COR-L47 (cell line): ENCODE measurements at regions not wholly inside any gene's neighbourhood (a gene's known extent, or its start where the extent isn't known, plus 50 kb on each side); places are given as distances from the start of the nearest gene placed in this dataset.
"Not testable (repeated sequence)": the region's sequence is repeated elsewhere in the genome, so short reads cannot be mapped to it uniquely, and the experiment has no call there.

Source experiments
- DNase-seq: peaks from one replicate; lab custom pipeline; 2025; lab: John Stamatoyannopoulos, UW

DNA sequence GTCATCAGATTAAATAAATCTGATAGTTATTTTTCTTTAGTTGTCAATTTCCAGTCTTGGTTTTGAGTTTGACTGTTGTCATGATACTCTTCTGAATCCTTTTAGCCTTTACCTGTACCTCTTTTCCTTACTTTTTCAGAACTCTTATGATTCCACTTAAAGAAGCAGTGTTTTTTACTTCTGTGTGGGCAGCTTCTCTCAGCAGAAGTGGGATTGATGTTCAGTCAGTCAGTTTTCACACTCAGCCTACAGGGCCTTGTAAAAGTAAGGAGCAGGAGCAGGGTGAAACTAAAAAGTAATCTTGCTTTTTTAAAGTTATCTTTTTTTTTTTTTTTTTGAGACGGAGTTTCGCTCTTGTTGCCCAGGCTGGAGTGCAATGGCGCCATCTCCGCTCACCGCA, 75.1 kb downstream of the HAUS1 start:
- DNase-seq: no peak

DNA sequence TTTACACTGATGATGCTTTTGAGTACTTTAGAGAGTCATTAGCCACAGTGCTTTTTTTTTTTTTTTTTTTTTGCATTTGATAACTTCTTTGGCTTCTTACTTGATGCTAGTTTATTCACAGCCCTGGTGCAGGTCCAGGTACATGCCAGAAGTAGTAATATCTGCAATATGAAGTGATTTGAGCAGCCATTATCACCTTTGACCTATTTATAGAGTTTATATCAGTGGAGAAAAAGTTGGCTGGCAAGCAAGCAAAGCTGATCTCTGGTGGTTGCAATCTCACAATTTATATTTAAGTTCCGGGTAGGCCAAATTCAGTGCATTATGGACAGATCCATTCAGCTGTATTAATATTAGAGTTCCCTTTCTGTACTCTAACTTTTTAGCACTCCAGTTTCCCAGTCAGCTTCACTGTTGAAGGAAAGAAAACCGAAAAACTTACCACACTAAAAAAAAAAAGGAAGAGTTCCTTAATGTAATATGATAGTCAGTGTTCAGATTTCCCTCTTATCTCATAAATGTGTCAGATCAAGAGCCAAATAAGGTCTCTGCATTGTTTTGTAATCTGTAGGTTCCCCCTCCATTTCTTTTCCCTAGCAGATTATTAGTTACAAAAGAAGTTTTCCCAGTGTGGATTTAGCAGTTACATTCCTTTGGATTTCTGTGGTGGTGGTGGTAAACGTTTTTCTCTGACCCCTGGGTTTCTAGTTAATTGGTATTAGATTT, 78.6 kb downstream of the HAUS1 start:
- DNase-seq: no peak

DNA sequence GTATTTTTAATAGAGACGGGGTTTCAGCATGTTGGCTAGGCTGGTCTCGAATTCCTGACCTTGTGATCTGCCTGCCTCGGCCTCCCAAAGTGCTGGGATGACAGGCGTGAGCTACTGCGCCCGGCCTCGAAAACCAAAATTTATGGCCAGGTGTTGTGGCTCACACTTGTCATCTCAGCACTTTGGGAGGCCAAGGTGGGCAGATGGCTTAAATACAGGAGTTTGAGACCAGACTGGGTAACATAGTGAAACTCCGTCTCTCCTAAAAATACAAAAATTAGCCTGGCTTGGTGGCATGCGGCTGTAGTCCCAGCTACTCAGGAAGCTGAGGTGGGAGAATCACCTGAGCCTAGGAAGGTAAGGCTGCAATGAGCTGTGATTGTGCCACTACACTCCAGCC, 80.1 kb downstream of the HAUS1 start:
- not testable (repeated sequence) for DNase-seq

DNA sequence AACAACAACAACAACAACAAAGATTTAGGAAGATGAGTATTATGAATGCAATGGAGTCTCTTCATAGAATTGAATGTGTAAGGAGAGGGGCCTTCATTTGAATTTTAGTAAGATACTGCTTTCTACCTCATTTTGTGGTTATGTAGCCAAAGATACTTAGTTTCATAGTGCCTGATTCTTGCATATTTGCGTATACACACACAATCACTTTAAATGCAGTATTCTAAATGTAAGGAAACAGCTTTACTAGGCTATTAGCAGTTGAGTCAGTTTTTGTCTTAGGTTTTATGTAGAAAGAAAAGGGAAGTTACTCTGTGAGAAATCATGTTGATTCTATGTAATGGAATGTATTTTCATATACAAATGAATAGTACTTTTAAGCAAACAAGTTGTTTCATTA, 80.5 kb downstream of the HAUS1 start:
- DNase-seq: no peak

DNA sequence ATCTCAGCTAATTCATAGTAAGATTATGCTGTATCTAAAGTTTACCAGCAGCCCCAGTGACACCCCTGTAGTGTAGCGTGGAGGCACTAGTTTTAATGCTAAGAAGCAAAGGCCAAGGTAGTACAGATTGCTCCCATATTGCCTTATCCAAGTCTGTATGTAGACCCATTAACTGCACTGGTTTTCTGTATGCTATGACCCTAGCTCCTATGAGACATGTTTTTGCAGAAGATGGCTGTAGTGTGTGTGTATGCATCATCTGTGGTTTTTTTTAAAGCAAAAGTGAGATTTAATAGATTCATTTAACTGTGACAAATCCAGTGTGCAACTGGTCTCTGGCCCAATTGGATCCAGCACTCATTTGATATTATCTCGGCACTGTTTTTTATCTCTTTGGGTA, 86.5 kb downstream of the HAUS1 start:
- DNase-seq: no peak

DNA sequence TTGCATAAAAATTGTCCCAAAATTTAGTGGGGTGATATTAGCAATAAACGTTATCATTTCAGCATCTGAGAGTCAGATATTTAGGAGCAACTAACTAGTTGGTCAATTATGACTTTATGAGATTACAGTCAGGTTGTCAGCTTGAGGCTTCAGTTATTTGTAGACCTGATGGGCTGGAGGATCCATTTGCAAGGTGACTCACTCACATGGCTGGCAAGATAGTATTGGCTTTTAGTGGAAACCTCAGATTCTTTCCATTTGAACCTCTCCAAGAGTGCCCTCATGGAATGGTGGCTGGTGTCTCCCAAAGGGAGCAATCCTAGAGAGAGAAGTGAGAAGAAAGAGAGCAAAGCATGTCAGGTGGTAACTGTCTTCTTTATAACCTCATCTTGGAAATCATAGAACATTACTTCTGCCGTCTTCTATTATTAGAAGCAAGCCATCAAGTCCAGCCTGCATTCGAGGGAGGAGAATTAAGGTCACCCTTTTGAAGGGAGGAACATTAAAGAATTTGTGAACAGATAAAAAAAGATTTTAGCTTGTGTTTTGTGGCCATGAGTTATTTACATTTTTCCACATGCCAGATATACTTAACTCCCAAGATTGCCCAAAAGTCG, 92.5 kb downstream of the HAUS1 start:
- no peak for DNase-seq

DNA sequence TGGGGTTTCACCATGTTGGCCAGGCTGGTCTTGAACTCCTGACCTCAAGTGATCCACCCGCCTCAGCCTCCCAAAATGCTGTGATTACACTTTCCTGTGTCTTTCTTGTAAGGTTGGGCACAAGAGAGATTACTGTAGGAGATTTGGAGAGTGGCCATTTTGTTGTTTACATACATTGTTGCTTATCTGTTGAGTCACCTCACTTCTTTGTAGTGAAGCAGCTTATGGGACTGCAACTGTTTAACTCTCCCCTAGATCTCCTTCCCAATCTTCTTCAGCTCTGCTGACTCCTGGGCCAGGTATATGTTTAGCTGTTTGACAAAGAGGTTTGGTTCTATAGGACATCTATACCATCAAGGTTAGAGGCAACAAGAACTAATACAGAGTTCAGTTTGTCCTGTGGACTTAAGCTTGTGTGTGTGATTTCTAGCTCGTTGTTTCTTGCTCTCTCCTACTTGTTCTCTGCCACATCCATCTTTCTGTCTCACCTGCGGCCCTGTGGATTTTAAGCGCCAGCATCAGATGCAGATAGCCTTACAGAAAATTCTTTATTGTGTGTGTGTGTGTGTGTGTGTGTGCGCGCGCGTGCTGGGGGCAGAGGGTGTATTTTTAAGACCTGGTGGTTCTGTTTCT, 95.4 kb downstream of the HAUS1 start:
- peak; percentile 24 for DNase-seq

DNA sequence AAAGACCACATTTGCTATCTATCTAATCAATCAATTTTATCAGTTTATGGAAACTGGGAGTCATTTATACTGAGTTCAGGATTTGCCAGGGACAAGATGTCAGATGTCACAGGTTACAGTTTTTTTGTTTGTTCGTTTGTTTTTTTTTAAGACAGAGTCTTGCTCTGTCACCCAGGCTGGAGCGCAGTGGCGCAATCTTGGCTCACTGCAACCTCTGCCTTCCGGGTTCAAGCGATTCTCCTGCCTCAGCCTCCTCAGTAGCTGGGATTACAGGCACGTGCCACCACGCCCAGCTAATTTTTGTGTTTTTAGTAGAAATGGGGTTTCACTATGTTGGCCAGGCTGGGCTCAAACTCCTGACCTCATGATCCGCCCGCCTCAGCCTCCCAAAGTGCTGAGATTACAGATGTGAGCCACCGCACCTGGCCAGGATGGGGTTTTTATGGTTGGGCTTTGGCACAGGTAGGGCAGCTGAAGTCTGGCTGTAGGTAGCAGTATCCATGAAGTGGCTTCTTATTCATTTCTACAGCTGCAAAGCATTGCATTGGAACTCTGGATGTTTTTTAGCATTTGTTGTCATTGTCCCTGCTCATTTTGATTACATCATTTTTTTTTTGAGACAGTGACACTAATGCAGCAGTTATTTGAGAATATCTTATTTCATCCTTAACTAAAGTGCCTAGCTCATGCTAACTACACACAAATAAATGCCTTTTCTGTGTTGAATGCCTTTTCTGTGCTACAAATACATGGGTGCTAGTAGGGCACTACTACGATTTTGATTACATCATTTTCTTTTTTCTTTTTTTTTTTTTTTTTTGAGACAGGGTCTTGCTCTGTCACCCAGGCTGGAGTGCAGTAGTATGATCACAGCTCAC, 96.2 kb downstream of the HAUS1 start:
- not testable (repeated sequence) for DNase-seq

DNA sequence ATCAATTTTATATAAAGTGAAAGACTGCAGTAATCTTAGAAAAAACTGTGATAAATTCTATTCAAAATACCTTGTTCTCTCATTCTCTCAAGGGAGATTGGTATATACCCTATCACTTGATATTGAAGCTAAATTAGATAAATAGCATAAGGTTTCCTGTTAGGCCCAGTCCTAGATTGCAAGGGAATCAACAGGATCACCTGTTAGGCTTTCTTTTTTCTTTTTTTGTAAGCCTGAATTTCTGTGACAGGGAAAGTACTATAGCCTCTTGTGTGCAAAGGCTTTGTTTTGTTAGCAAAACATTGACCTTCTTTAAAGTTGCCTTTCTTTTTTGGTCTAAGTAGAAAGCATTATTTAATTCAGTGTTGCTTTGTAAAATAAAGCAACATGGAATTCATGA, 100.0 kb downstream of the HAUS1 start:
- DNase-seq: no peak

DNA sequence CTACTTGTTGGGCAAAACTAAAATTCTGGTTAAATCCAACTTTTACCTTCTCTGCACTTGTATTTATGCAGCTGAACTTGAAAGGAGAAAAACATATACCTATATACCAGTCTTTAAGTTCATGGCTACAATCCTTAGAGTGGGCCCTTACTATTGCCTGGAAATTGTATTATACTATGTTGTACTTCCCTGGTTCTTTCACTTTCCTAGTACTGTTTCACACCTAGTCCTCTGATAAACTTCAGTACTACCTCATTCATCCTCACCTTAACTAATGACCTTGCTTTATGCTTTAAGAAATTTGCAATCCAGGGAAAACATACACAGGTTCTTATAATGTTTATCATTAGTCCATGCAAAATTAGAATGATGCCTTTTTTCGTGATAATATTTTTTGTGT, 103.8 kb downstream of the HAUS1 start:
- no peak for DNase-seq

DNA sequence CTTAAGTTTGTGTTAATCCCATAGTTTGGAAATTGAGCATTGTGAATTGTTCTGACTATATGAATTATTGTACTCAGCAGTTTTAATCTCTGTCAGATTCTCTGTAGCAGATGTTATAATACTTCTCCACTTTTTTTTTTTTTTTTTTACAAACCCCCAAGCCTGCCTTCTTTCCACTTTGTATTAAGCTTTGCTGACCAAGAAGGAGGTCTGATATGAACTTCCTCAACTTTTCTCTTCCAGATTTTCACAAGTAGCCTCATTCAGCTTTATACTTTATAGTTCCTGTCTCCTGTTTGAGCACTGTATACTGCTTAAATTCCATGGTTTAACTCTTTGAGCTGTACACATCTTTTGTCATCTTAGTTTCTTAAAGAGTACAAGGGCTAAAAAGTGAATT, 105.0 kb downstream of the HAUS1 start:
- DNase-seq: no peak

DNA sequence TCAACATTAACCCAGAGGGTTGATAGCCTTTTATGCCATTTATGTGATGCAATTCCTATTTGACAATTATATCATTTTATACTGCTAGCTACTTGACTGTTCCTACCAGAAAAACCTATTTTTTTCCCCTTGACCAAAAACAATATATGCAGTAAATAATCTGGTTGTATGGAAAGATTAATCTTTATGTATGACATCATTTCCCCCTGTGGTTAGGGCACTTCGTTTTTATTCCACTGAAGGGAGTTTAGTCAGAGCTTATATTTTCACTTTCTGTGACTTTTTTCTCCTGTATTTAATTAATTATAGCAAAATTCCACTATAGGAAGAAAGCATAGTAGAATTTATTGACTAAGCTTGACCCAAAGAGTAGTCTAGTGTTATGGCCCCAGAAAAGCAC, 107.6 kb downstream of the HAUS1 start:
- no peak for DNase-seq

DNA sequence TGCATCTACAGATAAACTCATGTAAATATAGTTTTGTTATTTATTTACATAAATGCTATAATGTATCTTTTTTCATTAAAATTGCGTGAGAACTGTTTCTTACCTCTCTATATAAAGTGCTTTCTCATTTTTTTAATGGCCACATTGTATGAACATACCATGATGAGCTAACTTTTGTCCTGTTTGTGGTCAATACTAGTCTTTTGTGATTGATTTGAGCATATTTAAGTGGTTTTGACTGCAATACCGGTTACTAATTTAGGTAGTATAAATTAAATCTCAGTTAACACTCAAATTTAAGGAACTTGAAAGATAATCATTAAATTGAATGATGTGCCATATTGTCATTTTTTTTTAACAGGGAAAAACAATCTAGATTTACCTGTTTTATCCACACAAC, 108.2 kb downstream of the HAUS1 start:
- no peak for DNase-seq

DNA sequence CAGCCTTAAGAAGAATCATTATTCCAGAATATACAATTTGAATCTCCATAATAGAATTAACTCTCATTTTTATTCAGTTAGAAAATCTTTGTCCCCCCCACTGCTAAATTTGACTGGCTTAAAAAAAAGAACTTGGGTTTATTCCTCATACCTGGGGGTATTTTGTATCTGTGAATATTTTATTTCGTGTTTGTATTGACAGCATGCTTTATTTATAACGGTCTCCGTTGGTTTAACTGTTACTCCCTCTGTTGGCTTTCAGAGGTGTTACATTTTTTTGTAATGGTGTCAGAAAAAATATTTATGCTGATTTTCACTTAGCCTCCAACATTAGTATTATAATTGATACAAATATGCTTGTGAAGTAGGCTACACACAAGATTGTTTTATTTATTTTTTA, 109.1 kb downstream of the HAUS1 start:
- DNase-seq: no peak

DNA sequence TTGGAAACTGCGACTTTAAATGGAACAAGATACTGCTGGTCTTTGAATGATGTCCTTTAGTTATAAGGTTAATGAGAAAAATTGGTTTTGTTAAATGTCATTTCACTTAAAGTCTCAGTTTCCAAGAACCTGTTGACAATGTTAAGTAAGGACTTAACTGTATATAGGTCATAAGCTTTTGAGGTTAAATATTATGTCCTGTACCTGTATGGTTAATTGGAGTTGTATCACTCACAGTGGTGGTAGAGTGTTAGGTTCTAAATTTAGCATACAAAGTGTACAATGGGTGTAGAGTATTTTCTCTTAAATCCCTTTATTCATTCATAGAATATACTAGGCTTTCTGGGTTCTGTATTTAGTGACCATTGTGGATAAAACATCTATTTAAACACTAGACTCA, 110.2 kb downstream of the HAUS1 start:
- DNase-seq: no peak

DNA sequence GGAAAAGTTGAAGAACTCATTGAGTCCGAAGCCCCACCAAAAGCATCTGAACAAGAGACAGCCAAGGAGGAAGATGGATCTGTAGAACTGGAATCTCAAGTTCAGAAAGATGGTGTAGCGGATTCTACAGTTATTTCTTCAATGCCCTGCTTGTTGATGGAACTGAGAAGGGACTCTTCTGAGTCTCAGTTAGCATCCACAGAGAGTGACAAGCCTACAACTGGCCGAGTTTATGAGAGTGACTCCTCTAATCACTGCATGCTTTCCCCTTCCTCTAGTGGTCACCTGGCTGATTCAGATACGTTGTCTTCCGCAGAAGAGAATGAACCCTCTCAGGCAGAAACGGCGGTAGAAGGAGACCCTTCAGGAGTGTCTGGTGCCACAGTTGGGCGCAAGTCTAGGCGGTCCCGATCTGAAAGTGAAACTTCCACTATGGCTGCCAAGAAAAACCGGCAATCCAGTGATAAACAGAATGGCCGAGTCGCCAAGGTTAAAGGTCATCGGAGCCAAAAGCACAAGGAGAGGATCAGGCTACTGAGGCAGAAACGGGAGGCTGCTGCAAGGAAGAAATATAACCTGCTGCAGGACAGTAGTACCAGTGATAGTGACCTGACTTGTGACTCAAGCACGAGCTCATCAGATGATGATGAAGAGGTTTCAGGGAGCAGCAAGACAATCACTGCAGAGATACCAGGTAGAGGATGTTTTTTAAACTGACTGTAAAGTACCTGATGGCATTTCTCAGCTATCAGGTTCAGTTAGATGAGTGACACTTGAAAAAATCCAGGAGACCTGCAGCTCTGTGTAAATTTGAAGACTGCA, 111.9 kb downstream of the HAUS1 start:
- DNase-seq: no peak

DNA sequence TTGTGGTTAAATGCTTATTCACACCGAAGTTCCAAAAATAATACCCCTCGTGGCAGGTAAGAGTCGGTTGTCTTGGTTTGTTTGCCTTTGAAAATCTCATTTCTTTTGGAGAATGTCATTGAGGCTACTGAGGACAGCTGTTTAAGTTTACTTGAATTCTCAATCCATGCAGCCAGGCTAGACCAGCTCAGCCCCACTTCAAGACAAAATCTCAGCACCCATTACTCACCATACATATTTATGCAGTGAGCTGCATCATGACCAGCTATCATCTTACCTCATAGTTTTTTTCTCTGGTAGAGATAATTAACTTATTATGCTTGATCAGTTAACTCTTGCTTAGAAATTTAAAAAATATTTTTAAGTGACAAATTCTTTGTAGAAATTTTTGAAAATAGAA, 115.9 kb downstream of the HAUS1 start:
- no peak for DNase-seq

DNA sequence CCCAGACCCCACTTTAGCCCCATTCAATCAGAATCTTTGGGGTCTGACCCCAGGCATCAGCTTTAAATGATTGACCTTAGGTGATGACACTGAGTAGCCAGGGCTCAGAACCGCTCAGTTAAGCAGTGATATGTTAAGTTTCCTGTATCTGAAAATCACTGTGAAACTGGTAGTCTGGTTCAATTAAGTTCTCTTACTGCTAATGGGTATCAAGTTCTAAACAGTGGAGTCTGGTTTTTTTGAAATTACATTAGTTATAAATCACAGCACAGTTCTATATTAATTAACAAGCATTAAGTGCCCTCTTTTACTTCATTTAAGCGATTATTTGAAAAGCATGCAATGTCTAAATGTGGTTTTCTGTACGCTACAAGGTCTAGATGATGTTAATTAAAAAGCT, 117.9 kb downstream of the HAUS1 start:
- no peak for DNase-seq

DNA sequence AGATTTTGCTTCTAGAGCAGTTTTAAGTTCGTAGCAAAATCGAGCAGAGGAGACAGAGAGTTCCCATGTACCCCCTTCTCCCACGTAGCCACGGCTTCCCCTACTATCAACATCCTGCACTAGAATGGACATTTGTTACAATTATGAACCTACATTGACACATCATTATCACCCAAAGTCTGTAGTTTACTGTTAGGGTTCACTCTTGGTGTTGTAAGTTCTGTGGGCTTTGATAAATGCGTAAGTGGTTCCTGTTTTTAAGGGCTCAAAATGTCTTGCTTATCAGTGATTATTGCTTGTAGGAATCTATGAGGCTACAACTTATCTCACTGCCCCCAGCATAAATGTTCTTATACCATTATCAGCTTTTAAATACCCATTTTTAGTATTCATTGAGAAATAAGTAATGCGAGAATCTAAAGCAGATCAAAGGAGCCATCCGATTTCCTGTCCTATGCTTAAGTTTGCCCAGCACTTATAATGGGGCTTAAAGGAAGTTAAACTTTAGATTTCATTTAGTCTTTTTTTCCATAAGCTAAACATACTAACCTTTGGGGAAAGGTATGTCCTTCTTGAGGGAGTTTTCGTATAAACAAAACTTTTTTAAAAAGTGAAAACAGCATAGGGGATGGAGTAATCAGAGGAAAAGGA, 118.7 kb downstream of the HAUS1 start:
- DNase-seq: no peak

DNA sequence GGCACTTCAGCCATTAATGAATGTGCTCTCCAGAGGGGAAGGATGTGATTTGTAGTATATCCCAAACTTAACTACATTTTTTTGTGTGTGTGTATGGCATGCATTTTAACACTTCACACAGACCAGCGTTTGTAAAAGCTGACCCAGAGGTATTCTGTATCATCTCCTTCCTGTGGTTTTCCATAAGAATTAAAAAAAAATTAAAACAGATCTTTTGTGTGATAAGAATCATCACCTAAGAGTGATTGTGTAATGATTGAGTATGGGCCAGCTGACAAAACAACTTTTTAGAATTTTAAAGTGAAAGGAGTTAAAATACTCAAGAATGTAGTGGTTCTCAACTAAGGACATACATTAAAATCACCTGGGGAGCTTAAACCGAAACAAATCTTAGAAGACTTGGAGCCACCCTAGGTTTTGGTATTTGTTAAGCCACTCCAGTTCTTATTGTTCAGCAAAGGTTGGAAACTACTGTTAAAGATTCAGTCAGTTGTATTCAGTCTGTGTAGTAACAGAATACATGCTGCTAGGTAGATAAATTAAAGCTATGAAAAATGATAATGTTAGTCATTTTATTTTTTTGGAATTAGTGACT, 120.1 kb downstream of the HAUS1 start:
- DNase-seq: no peak

DNA sequence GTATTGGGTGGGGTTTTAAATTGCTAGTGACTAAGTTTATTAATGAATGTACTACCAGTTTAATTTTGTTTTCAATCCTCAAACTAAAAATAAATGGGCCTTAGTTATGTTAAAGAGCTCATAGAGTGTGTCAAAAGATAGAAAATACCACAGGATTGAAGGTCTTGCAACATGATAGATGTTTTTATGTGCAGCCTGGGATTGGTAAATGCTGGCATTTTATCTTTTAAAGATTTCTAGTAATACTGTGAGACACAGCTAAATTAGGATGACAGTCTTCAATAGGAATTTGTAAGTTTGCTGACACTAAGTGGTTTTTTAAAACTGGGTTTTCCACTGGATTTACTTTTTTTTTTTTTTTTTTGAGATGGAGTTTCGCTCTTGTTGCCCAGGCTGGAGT, 122.3 kb downstream of the HAUS1 start:
- DNase-seq: no peak
